Nephron (organoid): ENCODE measurements at regions not wholly inside any gene's neighbourhood (a gene's known extent, or its start where the extent isn't known, plus 50 kb on each side); places are given as distances from the start of the nearest gene placed in this dataset.
"Not testable (repeated sequence)": the region's sequence is repeated elsewhere in the genome, so short reads cannot be mapped to it uniquely, and the experiment has no call there.

Experiments
- H3K27ac Mint-ChIP-seq, 3 experiments: 2 replicates each; pipeline ENCODE4 v1.8.0; 2020; ENCODE audit warnings: mixed read lengths in 3 of 3, mild to moderate bottlenecking in 2 of 3, moderate library complexity in 1 of 3
- H3K27me3 Mint-ChIP-seq: 2 replicates; pipeline ENCODE4 v1.8.0; 2021; ENCODE audit warnings: low read depth, mild to moderate bottlenecking, moderate library complexity, mixed read lengths
- H3K36me3 Mint-ChIP-seq: 2 replicates; pipeline ENCODE4 v1.8.0; 2020; ENCODE audit warnings: low read depth, mixed read lengths
- H3K4me1 Mint-ChIP-seq: 2 replicates; pipeline ENCODE4 v1.8.0; 2020; ENCODE audit warnings: mixed read lengths
- H3K4me3 Mint-ChIP-seq, 3 experiments: 2 replicates each; pipeline ENCODE4 v1.8.0; 2020; ENCODE audit warnings: mild to moderate bottlenecking in 3 of 3, mixed read lengths in 3 of 3, moderate library complexity in 2 of 3
- H3K9me3 Mint-ChIP-seq: 2 replicates; pipeline ENCODE4 v1.8.0; 2020; ENCODE audit warnings: mixed read lengths
- CTCF ChIP-seq, 3 experiments: fragments of 200-600 bp; sonication (generic); IDR thresholded peaks; one replicate each; pipeline ENCODE4 v1.5.0; 2021; ENCODE audit warnings: antibody characterized with exemption in 3 of 3; ENCODE audit not compliant: unreplicated experiment in 3 of 3

- Mint-ChIP-seq H3K4me3 (no peak overlapping the region), H3K4me1 (no peaks in the 10 kb centered on the region), H3K36me3 (no peaks in the 10 kb centered on the region), H3K9me3 (peaks cover 7% of the 10 kb centered on the region), H3K27ac (no peak overlapping the region), H3K27me3 (no peaks in the 10 kb centered on the region)
- no peak for TF ChIP-seq CTCF (IDR thresholded peaks at IDR 0.05; ENCODE audit: unreplicated experiment in 3 of 3)
Observed at GRCh38 chr14:106094654-106095189, 568.3 kb downstream of the TMEM121 start.

GRCh38 chr14:106107703-106108102, 581.3 kb downstream of the TMEM121 start:
- TF ChIP-seq CTCF (IDR thresholded peaks at IDR 0.05; ENCODE audit: unreplicated experiment in 3 of 3): no peak
- Mint-ChIP-seq H3K36me3 (no peaks in the 10 kb centered on the region), H3K4me1 (no peaks in the 10 kb centered on the region), H3K27me3 (no peaks in the 10 kb centered on the region), H3K27ac (no peak overlapping the region), H3K9me3 (peaks cover 19% of the 10 kb centered on the region), H3K4me3 (no peak overlapping the region)

GRCh38 chr14:106109337-106109736, 583.0 kb downstream of the TMEM121 start:
- H3K36me3 Mint-ChIP-seq: no peaks in the 10 kb centered on the region
- no peak overlapping the region for H3K27ac Mint-ChIP-seq
- no peak overlapping the region for H3K4me3 Mint-ChIP-seq
- no peaks in the 10 kb centered on the region for H3K4me1 Mint-ChIP-seq
- no peak for TF ChIP-seq CTCF (IDR thresholded peaks at IDR 0.05; ENCODE audit: unreplicated experiment in 3 of 3)
- no peaks in the 10 kb centered on the region for H3K27me3 Mint-ChIP-seq
- H3K9me3 Mint-ChIP-seq: peaks cover 15% of the 10 kb centered on the region

- H3K27me3 Mint-ChIP-seq: no peaks in the 10 kb centered on the region
Observed at GRCh38 chr14:106115401-106115800, 589.0 kb downstream of the TMEM121 start.

GRCh38 chr14:106116339-106116930, 590.1 kb downstream of the TMEM121 start:
- not testable (repeated sequence) for H3K4me1 Mint-ChIP-seq, H3K27ac Mint-ChIP-seq, H3K36me3 Mint-ChIP-seq, H3K4me3 Mint-ChIP-seq, H3K27me3 Mint-ChIP-seq
- H3K9me3 Mint-ChIP-seq: peaks cover 36% of the 10 kb centered on the region

More at GRCh38 chr14:106115401-106115800, 589.0 kb downstream of the TMEM121 start:
- Mint-ChIP-seq H3K9me3 (peaks cover 30% of the 10 kb centered on the region), H3K27ac (no peak overlapping the region), H3K4me1 (no peaks in the 10 kb centered on the region), H3K4me3 (no peak overlapping the region), H3K36me3 (peaks cover 3% of the 10 kb centered on the region)
- TF ChIP-seq CTCF (IDR thresholded peaks at IDR 0.05; ENCODE audit: unreplicated experiment in 3 of 3): no peak

- Mint-ChIP-seq H3K4me1 (no peaks in the 10 kb centered on the region), H3K4me3 (no peak overlapping the region), H3K36me3 (peaks cover 3% of the 10 kb centered on the region), H3K9me3 (peaks cover 50% of the 10 kb centered on the region), H3K27ac (no peak overlapping the region), H3K27me3 (no peaks in the 10 kb centered on the region)
- no peak for TF ChIP-seq CTCF (IDR thresholded peaks at IDR 0.05; ENCODE audit: unreplicated experiment in 3 of 3)
Observed at GRCh38 chr14:106120101-106120500, 593.7 kb downstream of the TMEM121 start.
